ENCODE measurements at regions not wholly inside any gene's neighbourhood (a gene's known extent, or its start where the extent isn't known, plus 50 kb on each side); places are given as distances from the start of the nearest gene placed in this dataset.
"Not testable (repeated sequence)": the region's sequence is repeated elsewhere in the genome, so short reads cannot be mapped to it uniquely, and the experiment has no call there.

DNA sequence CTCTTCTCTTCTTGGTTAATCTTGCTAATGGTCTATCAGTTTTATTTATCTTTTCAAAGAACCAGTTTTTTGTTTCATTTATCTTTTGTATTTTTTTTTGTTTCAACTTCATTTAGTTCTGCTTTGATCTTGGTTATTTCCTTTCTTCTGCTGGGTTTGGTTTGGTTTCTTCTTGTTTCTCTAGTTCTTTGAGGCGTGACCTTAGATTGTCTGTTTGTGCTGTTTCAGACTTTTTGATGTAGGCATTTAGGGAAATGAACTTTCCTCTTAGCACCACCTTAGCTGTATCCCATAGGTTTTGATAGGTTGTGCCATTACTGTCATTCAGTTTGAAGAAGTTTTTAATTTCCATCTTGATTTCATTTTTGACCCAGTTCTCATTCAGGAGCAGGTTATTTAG is 107.0 kb upstream of the S1PR3 start:
- not testable (repeated sequence) for DNase-seq

DNA sequence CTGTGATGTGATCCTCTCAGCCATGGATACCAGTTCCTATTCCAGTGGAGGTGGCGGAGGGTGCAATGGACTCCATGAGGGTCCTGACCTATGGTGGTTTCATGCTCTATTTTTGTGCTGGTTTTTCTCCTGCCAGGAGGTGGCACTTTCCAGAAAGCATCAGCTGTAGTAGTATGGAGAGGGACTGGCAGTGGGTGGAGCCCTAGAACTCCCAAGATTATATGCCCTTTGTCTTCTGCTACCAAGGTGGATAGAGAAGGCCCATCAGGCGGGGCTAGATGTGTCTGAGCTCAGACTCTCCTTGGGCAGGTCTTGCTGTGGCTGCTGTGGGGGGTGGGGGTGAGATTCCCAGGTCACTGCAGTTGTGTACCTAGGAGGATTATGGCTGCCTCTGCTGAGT is 104.5 kb upstream of the S1PR3 start:
- DNase-seq, result not testable (repeated sequence)

DNA sequence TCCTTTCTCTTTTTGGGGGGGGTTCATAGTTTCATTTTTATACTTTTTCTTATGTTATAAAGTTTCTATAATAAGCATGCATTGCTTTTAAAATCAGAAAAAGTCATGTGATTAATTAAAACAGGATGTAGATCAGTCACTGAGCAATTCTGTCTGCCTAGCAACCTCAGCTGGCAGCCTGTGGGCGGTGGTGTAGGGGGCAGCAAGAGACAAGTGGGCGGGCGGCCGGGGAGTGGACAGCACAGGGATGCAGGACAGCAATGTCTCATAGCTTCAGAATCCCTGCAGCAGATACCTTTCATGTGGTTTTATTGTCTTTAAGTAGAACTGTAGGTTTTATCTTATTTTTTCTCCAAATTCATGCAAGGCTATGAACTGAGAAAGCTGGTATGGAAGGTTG is 101.9 kb upstream of the S1PR3 start:
- DNase-seq, result no peak

DNA sequence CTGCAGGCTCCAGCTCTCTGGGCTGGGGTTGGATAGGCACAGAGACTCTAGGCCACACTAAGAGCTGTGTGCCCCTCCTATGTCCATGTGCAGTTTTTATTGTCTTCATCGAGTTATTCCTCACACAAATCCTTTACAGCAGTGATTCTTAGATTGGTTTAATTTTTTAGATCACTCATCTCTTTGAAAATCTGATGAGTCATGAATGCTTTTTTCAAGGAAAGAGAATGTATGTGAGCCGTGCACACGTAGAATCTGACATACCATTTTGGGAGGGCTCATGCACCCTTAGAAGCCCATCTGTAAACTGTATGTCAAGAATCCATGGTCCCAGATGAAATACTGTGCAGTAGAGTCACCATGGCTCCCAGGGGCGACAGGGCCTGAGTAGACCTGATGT is 100.7 kb upstream of the S1PR3 start:
- DNase-seq, result no peak

DNA sequence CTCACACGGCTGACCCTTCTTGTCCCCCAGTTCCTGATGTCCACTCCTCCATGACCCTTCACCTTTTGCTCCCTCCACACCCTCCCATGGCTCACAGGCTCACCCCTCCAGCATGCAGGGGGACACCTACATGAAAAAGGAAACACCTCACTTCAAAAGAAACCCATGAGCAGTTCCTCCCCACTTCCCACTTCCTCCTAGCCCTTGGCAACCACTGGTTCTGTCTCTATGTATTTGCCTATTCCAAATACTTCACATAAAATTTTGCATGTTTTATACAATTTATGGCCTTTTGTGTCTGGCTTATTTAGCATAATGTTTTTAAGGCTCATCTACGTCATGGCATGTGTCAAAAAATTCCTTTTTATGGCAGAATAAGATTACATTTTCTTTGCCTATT is 100.2 kb upstream of the S1PR3 start:
- DNase-seq, result no peak

DNA sequence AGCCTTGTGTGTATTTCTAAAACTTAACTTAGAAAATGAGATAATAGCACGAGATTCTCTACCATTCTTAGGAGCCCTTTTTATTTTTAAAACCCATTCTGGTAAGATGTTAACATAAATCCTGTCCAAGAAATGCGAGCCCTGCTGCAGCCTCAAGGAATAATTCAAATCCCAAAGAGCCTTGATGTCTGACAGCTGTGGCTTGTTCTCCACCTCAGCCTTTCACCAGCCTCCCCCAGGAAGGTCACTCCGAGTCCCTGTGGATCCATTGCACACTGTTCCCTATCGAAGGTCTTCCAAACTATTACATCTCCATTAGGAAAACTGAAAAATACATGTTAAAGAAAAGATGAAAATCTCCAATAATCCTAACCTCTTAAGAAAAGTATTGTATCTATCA is 98.5 kb upstream of the S1PR3 start:
- DNase-seq, result no peak

DNA sequence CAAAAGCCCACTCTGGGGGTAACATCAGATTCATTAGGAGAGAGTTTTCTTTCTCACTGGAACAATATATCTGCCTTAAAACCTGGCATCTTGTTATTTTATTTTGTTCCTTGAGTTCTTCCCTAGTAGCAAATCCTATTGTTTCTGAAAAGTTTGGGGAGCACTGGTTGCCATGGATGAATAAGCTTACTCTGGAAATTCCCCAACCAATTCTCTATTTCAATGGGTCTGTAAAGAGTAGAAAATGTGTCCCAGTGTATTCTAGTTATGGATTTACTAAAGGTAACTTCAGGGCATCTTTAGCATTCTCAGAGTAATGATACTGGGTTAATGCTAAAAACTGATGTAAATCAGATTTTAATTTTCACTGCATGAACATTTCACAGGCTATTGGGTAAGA is 94.2 kb upstream of the S1PR3 start:
- no peak for DNase-seq

DNA sequence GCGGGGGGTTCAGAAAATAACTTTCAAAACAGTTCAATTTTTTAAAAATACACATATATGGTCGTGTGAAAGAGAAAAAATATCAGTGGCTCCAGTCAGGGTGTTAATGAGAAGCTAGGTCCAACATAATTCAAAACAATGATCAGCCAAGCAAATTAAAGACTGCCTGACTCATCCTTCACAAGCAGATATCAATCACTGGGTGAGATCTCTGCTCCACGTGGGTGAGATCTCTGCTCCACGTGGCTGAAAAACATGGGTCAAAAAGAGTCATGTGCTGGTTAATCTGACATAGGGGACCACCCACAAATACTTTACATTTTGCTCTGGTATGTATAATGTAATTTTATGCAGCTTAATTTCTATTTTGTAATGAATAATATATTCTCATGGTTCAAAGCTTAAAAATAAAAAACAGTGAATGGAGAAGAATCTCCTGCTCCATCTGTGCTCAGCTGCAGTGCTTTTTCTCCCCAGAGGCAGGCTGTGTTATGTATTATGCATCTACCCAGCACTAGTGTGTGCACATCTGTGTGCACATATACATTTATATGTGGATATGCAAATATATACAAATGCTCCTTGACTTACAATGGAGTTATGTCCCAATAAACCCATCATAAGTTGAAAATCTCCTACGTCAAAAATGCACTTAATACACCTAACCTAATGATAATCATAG is 93.1 kb upstream of the S1PR3 start:
- DNase-seq, result no peak

DNA sequence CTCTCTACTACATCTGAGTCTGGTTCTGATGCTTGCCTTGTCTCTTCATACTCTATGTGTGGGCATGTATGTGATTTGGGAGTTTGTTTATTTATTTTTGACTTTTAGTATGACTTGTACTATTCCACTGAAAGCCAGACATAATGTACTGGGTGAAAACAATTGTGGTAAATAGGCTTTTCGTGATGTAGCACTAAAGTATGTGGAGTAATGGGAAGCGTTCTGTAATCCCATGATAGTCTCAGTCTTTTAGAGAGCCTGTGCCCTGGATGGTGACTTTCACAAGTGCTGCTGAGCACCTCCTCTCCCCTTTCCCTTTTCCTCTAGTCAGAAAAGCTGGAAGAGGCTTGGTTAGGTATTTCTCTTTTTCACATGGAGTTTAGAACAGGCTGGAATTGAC is 85.8 kb upstream of the S1PR3 start:
- no peak for DNase-seq

DNA sequence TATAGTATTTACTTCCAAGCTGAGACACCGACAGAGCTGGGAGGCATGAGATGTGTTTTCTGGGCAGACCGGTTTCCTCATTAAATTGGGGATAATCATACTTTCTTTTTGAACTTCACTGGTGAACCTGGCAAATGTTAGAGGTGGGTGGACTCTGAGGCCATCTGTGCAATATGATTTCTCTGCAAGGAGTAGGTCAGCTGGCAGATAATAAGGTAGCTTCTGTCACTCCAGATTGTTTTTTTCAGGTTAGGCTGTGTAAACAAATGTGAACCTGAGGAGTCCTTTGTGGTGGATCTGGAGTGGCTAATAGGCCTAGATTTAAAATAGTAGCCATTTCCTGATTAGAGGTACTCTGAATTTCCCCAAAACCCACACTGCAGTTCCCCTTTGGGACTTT is 75.4 kb upstream of the S1PR3 start:
- no peak for DNase-seq

DNA sequence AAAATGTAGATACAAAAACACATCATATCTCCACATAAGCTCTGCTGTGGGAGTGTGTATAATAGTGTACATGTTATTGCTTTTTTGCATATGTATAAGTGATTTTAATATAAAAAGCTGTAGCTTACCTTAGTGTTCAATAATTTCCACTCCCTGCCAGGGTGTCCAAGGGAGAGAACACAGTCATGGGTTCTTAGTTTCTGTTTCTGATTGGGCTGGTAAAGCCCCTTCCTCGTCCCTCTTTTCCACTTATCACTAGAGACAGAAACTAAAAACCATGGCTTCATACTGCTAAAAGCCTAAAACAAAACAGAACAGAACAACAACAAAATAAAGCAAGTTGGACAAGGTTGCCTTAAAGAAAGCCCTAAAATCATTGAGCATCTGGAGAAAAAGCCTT is 74.4 kb upstream of the S1PR3 start:
- DNase-seq, result no peak

DNA sequence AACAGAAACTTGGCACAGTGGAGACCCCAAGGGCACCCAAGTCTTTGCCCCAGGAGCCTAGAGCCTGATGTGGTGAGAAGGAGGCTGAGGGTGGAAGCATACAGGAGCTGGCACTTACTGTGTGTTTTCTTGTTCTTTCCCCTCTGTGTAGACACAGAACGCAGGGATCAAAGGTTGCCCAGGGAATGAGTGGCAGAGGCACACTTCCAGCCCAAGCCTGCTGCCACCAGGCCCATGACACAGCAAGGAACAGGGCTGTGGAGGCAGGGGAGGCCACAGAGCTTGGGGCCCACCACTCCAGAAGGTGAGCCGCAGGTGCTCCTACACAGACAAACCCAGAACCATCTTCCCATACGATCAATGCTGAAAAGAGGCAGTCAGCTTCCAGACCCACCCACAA is 73.9 kb upstream of the S1PR3 start:
- DNase-seq, result no peak

DNA sequence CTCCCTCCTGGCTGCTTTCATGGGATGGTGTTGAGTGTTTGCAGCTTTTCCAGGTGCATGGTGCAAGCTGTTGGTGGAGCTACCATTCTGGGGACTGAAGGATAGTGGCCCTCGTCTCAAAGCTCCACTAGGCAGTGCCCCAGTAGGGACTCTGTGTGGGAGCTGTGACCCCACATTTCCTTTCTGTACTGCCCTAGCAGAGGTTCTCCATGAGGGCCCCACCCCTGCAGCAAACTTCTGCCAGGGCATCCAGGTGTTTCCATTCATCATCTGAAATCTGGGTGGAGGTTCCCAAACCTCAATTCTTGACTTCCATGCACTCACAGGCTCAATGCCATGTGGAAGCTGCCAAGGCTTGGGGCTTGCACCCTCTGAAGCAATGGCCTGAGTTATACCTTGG is 72.7 kb upstream of the S1PR3 start:
- not testable (repeated sequence) for DNase-seq

DNA sequence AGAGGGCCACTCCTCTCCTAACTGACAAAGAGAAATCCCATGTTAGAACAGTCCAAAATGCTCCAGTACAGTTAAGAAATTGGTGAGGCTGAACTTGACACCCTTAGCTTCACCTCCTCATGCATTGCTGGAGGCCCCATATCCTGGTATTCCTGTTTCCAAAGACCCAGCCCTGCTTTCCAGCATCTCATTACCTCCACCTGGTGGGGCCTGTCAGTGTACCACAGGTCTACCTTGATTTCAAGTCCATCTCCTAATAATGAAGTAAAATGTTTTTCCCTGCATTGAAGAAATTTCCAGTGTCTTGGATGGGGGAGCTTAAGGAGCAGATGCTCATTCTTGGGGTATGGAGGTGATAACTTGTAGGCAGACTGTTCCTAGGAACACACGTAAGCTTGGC is 70.6 kb upstream of the S1PR3 start:
- no peak for DNase-seq

DNA sequence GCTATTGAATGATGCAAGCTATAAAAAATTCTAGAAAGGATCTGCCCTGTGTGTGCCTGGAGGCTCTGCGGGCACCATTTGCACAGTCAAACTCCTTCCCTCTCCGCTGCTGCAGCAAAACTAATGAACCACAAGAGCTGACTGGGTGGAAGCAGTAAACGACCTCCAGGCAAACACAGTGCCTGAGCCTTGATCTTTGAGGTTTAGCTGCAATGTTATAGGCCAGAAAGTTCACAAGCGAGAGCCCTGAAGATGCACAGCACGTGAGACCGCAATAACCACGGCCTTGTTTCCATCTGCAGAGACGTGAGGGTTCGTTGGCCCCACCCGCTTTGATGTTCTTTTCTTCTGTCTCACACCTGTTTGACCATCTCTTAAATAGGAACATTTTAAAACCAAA is 69.2 kb upstream of the S1PR3 start:
- peak in 1 of 2 experiments; percentile 4 for DNase-seq

DNA sequence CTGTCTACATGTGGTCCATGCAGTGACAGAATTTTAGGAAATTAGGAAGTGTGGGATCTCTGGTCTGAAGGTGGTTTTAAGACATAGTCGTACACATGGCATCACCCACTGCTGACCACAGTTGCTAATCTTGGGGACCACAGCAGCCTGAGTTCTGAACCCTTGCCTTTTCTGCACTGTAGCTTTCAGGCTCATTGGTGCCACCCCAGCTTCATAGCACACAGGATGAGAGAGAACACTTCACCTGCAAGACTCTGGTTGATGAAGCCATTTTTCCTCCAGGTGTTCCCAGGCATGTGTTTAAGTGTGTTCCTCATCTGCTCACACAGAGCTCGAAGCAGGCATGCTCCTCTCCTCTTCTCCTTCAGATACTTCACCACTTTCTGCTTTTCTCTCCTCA is 68.2 kb upstream of the S1PR3 start:
- DNase-seq, result no peak

DNA sequence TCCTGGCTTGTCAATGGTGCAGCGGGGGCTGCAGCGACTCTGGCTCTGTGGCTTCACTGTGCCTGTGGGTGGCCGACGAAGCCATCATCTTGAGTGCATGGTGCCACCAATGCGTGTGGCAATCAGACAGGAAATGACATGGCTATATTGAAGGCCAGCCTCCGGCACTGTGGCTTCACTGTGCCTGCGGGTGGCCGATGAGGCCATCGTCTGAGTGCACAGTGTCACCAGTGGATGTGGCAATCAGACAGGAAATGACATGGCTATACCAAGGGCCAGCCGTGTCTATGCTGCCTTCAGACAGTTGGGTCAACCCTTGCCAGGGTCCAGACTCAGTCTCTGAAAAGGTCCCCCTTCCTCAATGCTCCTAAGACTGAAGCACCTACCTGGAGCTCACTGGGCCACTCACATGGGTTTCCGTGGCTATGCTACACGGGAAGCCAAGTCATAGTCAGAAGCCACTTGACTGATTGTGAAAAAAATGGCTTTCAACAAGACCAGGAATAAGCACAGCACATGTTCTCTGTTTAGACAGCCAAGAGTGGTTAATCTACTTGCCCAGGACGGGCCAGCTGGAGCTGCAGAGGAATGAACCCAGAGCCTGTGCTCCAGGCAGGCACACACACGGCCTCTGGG is 67.5 kb upstream of the S1PR3 start:
- no peak for DNase-seq

DNA sequence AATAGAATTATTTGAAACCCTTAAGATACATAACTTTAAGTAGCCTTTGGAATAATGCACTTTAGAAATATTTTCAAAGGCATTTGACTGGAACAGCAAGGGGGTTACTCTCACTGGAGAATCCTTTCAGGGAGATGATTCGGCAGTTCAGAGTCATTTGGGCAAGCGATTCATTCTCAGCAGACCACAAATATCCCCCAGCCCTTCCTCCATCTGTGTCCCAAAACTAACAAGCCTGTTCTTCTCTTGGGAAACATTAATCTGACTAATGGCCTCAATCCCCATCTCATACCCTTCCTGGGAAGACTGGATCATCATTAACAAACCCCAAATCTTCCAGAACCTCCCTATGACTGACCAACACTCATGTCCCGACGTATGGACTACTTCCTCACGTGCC is 65.8 kb upstream of the S1PR3 start:
- no peak for DNase-seq

DNA sequence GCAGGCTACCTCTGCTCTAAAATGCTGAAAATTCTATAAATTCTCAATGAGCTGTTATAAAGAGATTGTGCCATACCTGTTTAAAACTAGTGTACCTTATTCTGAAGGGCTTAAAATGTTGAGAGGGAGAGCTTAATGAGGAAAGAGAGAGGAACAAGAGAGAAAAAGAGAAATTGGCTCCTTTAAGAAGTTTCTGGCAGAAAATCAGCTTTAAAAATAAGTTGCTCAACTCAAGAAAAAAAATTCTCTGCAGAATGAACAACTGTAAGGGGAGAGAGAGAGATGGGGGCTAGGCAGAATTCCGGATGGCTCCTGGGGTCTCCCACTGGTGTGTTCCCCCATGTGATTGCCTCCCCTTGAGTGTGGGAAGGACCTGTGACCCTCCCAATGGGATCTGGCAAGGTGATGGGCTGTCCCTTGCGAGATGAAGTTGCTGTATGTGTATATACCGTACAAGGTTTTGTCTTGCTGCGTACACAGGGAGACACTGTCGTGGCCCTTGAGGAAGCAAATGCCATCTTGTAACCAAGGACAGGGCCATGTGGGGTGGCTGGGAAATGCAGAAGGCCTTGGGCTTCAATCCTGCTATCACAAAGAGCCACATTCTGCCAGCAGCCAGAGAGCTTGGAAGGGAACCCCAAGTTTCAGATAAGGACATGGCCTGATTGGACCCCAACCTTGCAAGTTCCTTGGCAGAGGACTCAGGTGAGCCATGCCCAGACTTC is 64.3 kb upstream of the S1PR3 start:
- DNase-seq, result no peak

DNA sequence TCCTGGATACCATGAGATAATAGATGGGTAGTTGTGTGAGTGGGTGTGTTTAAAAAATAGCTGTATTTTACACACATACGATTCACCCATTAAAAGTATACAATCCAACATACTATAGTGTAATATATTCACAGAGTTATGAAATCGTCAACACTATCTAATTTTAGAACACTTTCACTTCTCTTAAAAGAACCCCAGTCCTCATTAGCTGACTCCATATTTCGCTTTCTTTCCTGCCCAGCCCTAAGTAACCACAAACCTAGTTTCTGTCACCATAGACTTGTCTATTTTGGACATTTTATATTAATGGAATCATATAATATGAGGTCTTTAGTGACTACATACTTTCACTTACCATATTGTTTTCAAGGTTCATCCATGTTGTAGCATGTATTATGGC is 63.8 kb upstream of the S1PR3 start:
- DNase-seq, result no peak

DNA sequence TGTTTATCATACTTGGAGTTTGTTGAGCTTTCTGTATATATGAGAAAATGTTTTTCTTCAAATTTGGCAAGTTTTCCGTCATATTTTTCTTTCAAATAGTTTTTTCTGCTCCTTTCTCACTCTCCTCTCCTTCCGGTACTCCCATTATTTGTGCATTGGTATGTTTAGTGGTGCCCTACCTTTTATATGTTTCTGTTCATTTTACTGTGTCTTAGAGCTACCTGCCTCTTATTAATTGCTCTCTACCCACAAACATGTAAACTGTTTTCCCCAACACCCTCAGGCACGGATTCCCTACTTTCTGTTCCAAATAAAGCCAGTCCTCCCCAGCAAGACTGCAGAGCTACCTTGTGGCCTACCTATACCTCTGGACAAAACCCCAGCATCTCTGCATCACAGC is 60.6 kb upstream of the S1PR3 start:
- no peak for DNase-seq

DNA sequence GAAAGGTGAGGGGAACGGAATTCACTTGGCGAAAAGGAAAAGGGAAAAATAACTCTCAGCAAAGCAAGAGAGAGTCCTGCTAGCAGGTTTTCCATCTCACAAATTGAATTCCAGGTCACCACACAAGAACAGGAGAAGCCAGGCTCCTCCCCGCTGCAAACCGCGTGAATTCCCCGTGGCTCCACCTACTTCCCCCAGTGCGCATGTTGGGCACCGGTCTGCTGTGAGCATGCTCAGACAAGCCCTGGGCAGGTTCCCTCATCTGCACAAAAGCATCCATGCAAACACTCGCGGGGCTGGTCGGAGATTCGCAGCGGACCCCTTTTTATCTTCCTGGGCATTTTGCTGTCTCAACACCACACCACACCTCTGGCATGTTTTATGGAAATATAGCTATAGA is 58.5 kb upstream of the S1PR3 start:
- no peak for DNase-seq

DNA sequence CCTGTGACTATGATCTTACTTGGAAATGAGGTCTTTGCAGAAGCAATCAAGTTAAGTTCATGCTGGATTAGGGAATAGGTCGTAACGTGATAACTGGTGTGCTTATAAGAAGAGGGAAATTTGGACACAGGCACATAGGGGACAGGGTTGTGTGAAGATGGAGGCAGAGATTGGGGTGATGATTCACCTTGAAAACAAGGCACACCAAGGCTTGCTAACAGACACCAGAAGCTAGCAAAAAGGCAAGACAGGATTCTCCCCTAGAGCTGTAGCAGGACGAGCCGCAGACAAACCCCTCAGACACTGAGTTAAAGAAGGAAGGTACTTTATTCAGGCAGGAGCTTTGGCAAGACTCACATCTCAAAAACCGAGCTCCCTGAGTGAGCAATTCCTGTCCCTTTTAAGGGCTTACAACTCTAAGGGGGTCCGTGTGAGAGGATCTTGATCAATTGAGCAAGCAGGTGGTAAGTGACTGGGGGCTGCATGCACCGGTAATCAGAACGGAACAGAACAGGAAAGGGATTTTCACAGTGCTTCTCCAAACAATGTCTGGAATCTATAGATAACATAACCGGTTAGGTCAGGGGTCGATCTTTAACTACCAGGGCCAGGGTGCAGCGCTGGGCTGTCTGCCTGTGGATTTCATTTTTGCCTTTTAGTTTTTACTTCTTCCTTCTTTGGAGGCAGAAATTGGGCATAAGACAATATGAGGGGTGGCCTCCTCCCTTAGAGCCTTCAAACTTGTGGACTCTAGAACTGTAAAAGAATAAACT is 57.5 kb upstream of the S1PR3 start:
- DNase-seq, result no peak

Data from activated CD4-positive, alpha-beta T cell treated with anti-CD3 and anti-CD28 coated beads, Interleukin-2, amount 50 U/mL, for 4 hours (primary cell).